ENCODE measurements at regions not wholly inside any gene's neighbourhood (a gene's known extent, or its start where the extent isn't known, plus 50 kb on each side); places are given as distances from the start of the nearest gene placed in this dataset.

- Histone ChIP-seq H3K27me3 (replicated peaks) (no peaks in the 10 kb centered on the region), H3K4me3 (ENCODE audit: low read depth, low read length) (no peak overlapping the region), H3K36me3 (replicated peaks) (no peaks in the 10 kb centered on the region), H3K27ac (no peak overlapping the region)
- in situ Hi-C loops (cut with HindIII; ENCODE audit: low pct_ligation_motif_present, low sequenced_read_pairs): no loop called here
- peak; percentile 31 for TF ChIP-seq CTCF (IDR thresholded peaks at IDR 0.05; ENCODE audit: low read depth, low read length, missing control alignments)
- no peak for DNase-seq
These were observed 109.8 kb upstream of the GPC6 start for GRCh38 chr13:93116809-93117208.

- in situ Hi-C loops (cut with HindIII; ENCODE audit: low pct_ligation_motif_present, low sequenced_read_pairs): no loop called here
- DNase-seq: no peak
- Histone ChIP-seq H3K4me3 (ENCODE audit: low read depth, low read length) (no peak overlapping the region), H3K27ac (no peak overlapping the region), H3K36me3 (replicated peaks) (no peaks in the 10 kb centered on the region), H3K27me3 (replicated peaks) (no peaks in the 10 kb centered on the region)
- TF ChIP-seq CTCF (IDR thresholded peaks at IDR 0.05; ENCODE audit: low read depth, low read length, missing control alignments): no peak
These were observed 108.5 kb upstream of the GPC6 start for GRCh38 chr13:93118081-93118615.

- TF ChIP-seq CTCF (IDR thresholded peaks at IDR 0.05; ENCODE audit: low read depth, low read length, missing control alignments): no peak
- Histone ChIP-seq H3K4me3 (ENCODE audit: low read depth, low read length) (no peak overlapping the region), H3K27me3 (replicated peaks) (no peaks in the 10 kb centered on the region), H3K36me3 (replicated peaks) (no peaks in the 10 kb centered on the region), H3K27ac (no peak overlapping the region)
- in situ Hi-C loops (cut with HindIII; ENCODE audit: low pct_ligation_motif_present, low sequenced_read_pairs): no loop called here
- DNase-seq: no peak
These were observed 85.7 kb upstream of the GPC6 start for GRCh38 chr13:93140912-93141311.

GRCh38 chr13:93144031-93144430, 82.6 kb upstream of the GPC6 start:
- no peak for TF ChIP-seq CTCF (IDR thresholded peaks at IDR 0.05; ENCODE audit: low read depth, low read length, missing control alignments)
- no peak for DNase-seq
- H3K4me3 ChIP-seq (ENCODE audit: low read depth, low read length): no peak overlapping the region
- H3K27me3 ChIP-seq (replicated peaks): no peaks in the 10 kb centered on the region
- H3K36me3 ChIP-seq (replicated peaks): no peaks in the 10 kb centered on the region
- H3K27ac ChIP-seq: no peak overlapping the region
- in situ Hi-C loops (cut with HindIII; ENCODE audit: low pct_ligation_motif_present, low sequenced_read_pairs): no loop called here

- Histone ChIP-seq H3K36me3 (replicated peaks) (no peaks in the 10 kb centered on the region), H3K4me3 (ENCODE audit: low read depth, low read length) (no peak overlapping the region), H3K27ac (peak overlapping the region; percentile 96), H3K27me3 (replicated peaks) (no peaks in the 10 kb centered on the region)
- in situ Hi-C loops (cut with HindIII; ENCODE audit: low pct_ligation_motif_present, low sequenced_read_pairs): no loop called here
- DNase-seq: peak; percentile 14
- TF ChIP-seq CTCF (IDR thresholded peaks at IDR 0.05; ENCODE audit: low read depth, low read length, missing control alignments): no peak
These were observed 81.4 kb upstream of the GPC6 start for GRCh38 chr13:93145199-93145598.

- H3K36me3 ChIP-seq (replicated peaks): no peaks in the 10 kb centered on the region
- no peak for TF ChIP-seq CTCF (IDR thresholded peaks at IDR 0.05; ENCODE audit: low read depth, low read length, missing control alignments)
- H3K27me3 ChIP-seq (replicated peaks): no peaks in the 10 kb centered on the region
- peak; percentile 93 for DNase-seq
- H3K27ac ChIP-seq: peak overlapping the region; percentile 96
- H3K4me3 ChIP-seq (ENCODE audit: low read depth, low read length): no peak overlapping the region
- in situ Hi-C loops (cut with HindIII; ENCODE audit: low pct_ligation_motif_present, low sequenced_read_pairs): no loop called here
These were observed 79.9 kb upstream of the GPC6 start for GRCh38 chr13:93146584-93147297.

Measured in brain microvascular endothelial cell (primary cell).